PFSK-1 (cell line): ENCODE measurements at regions not wholly inside any gene's neighbourhood (a gene's known extent, or its start where the extent isn't known, plus 50 kb on each side); places are given as distances from the start of the nearest gene placed in this dataset.

Experiments used
- FOXP2 ChIP-seq: optimal IDR thresholded peaks from 2 replicates; pipeline ENCODE3; 2011; ENCODE audit warnings: borderline replicate concordance, control low read depth, inconsistent platforms; ENCODE audit not compliant: insufficient read depth; ENCODE audit errors: extremely low read length, extremely low read depth
- POLR2AphosphoS5 ChIP-seq: IDR thresholded peaks from 2 replicates; pipeline ENCODE4 v1.6.1; 2012; ENCODE audit warnings: low read depth, mild to moderate bottlenecking, control low read depth, low read length, moderate library complexity
- SIN3A ChIP-seq: IDR thresholded peaks from 2 replicates; pipeline ENCODE4 v1.6.1; 2012; ENCODE audit warnings: mild to moderate bottlenecking, low read length, moderate library complexity, borderline replicate concordance; ENCODE audit not compliant: insufficient read depth
- TAF1 ChIP-seq: IDR thresholded peaks from 2 replicates; pipeline ENCODE4 v1.6.1; 2012; ENCODE audit warnings: low read length, control low read depth, borderline replicate concordance; ENCODE audit not compliant: insufficient read depth
- TF ChIP-seq, protein P1 (sequence below), 2 experiments: IDR thresholded peaks; 2 replicates each; pipeline versions ENCODE4 v1.6.1 to v1.8.0; 2011 to 2012; ENCODE audit warnings: low read depth in 2 of 2, low read length in 2 of 2, control low read depth in 1 of 2, inconsistent platforms in 1 of 2, mild to moderate bottlenecking in 1 of 2, moderate library complexity in 1 of 2; ENCODE audit not compliant: insufficient read depth in 1 of 2

DNA sequence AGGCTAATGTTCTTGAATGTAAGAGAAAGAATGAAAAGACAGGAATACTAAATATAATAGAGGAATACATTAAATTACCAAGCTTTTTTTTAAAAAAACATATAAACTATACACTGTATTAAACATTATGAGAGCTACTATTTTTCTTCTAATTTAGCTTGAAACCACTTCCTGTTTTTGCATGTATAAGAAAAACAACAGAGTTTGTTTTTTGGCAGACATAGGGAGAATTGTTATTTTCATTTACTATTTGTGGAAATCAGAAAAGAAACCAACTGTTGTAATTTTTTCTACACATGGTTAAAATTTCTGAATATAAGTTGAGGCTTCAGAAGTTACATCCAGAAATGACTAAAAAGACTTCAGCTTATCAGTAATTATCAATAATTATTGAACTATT is 991.8 kb upstream of the GJE1 start:
- no peak for TF ChIP-seq SIN3A
- TF ChIP-seq POLR2AphosphoS5 = no peak
- TF ChIP-seq TAF1 = no peak
- TF ChIP-seq, protein P1, sequence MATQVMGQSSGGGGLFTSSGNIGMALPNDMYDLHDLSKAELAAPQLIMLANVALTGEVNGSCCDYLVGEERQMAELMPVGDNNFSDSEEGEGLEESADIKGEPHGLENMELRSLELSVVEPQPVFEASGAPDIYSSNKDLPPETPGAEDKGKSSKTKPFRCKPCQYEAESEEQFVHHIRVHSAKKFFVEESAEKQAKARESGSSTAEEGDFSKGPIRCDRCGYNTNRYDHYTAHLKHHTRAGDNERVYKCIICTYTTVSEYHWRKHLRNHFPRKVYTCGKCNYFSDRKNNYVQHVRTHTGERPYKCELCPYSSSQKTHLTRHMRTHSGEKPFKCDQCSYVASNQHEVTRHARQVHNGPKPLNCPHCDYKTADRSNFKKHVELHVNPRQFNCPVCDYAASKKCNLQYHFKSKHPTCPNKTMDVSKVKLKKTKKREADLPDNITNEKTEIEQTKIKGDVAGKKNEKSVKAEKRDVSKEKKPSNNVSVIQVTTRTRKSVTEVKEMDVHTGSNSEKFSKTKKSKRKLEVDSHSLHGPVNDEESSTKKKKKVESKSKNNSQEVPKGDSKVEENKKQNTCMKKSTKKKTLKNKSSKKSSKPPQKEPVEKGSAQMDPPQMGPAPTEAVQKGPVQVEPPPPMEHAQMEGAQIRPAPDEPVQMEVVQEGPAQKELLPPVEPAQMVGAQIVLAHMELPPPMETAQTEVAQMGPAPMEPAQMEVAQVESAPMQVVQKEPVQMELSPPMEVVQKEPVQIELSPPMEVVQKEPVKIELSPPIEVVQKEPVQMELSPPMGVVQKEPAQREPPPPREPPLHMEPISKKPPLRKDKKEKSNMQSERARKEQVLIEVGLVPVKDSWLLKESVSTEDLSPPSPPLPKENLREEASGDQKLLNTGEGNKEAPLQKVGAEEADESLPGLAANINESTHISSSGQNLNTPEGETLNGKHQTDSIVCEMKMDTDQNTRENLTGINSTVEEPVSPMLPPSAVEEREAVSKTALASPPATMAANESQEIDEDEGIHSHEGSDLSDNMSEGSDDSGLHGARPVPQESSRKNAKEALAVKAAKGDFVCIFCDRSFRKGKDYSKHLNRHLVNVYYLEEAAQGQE (IDR thresholded peaks at IDR 0.05; ENCODE audit: insufficient read depth in 1 of 2, low read depth in 2 of 2, low read length in 2 of 2) = no peak
- TF ChIP-seq FOXP2 = no peak
